ENCODE measurements at regions not wholly inside any gene's neighbourhood (a gene's known extent, or its start where the extent isn't known, plus 50 kb on each side); places are given as distances from the start of the nearest gene placed in this dataset.

DNA sequence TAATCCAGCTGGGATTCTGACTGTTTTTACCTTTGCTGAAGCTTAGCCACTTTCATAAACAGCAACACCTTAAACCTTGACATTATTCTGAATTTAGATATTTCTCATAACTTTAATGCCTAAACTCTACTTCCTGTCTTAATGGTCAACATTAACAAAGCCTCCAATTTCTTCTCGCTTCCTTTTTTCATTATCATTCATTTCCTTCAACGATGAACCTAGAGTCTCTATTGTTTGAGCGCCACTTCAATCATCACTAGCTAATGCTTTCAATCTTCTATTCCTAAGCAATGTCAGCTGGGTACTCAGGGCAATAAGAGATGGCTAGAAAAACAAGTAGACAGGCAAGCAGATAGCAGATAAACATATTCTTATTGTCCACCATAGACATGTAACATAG lies 96.6 kb upstream of the TMEM196 start:
- no peak for DNase-seq

GRCh38 chr7:19853261-19853832 lies 79.9 kb upstream of the TMEM196 start:
- DNase-seq: no peak

DNA sequence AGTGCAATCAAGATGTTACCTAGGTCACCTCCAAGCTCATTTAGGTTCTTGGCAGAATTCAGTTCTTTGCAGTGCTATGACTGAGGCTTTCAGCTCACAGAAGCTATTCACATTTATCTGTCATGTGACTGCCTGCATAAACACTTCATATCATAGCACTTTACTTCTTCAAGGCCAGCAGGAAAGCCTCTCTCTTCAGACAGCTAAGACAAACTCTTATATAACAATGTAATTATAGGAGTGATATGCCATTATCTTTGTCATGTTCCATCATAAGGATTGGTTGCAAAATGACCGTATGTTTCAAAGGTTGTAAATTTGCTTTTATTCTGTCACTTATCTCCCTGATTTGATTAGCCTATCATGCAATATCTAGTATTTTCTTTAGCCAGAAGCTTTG lies 78.8 kb upstream of the TMEM196 start:
- no peak for DNase-seq

DNA sequence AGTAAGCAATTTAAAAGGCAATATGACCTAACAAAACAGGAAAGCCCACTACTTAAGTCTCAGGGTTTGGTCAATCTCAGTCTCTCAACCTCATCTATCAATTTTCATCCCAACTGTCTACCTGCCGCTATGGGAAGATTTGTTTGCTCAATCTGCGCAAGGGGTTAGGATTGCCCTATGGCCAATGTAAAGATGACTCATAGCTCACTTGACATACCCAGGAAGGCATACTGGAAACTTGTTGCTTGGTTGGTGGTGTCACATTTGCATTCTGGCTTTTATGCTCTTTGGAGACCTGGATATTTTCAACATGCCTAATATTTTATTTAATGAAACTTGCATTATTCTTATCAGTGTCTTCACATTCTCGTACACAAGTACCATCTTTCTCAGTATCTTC lies 78.1 kb upstream of the TMEM196 start:
- DNase-seq: no peak

- DNase-seq: no peak
Measured at GRCh38 chr7:19834566-19834965, 61.1 kb upstream of the TMEM196 start.

DNA sequence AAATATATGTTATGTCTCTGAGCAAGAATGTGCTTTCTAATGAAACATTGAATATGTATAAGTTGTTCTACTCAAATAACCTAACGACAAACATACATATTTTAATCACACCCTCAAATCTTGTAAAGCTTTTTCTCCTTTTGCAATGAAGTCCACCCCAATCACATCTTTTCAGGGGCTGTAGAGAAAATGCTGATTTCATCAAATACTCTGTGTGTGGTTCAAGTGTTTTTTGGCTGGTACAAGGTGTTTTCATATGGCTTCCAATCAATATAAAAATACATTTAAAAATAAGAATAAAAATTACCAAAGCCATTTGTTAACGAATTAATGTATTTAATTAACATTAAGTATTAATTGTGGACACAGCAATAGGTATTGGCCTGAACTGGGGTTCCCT lies 57.2 kb upstream of the TMEM196 start:
- no peak for DNase-seq

All from renal pelvis (tissue), 1 donor.